ENCODE measurements at regions not wholly inside any gene's neighbourhood (a gene's known extent, or its start where the extent isn't known, plus 50 kb on each side); places are given as distances from the start of the nearest gene placed in this dataset.

- no peak overlapping the region for H2AFZ ChIP-seq (ENCODE audit: low read length)
- no peak overlapping the region for H3K56ac ChIP-seq (replicated peaks; ENCODE audit: insufficient read length, low read depth, low read length)
- no peak overlapping the region for H3K18ac ChIP-seq (ENCODE audit: extremely low read depth, low read length)
- no peak overlapping the region for H4K91ac ChIP-seq (replicated peaks; ENCODE audit: insufficient read length, low read length)
- H4K20me1 ChIP-seq (replicated peaks in 1 of 2; ENCODE audit: control insufficient read depth in 1 of 2, insufficient read depth in 2 of 2, low read length in 2 of 2): no peaks in the 10 kb centered on the region
- TF ChIP-seq RNF2 (IDR thresholded peaks at IDR 0.05; ENCODE audit: borderline replicate concordance, low read depth, low read length, missing control alignments, poor library complexity, severe bottlenecking): no peak
- no peak for TF ChIP-seq SP1 (IDR thresholded peaks at IDR 0.05; ENCODE audit: low read depth, low read length)
- no peak for TF ChIP-seq HDAC6 (IDR thresholded peaks at IDR 0.05; ENCODE audit: low read depth, low read length)
- TF ChIP-seq RXRA (IDR thresholded peaks at IDR 0.05; ENCODE audit: insufficient read depth, low read depth, low read length): no peak
- TF ChIP-seq ZNF274 (IDR thresholded peaks at IDR 0.05; ENCODE audit: borderline replicate concordance, extremely low read depth, low read length): no peak
- TF ChIP-seq TCF12 (IDR thresholded peaks at IDR 0.05; ENCODE audit: low read depth, low read length): no peak
- H3K79me1 ChIP-seq (ENCODE audit: low read depth, low read length): no peaks in the 10 kb centered on the region
- H3K27ac ChIP-seq (ENCODE audit: low read depth, low read length): no peak overlapping the region
- no peak overlapping the region for H3K4me2 ChIP-seq (ENCODE audit: insufficient read depth in 1 of 2, low read depth in 2 of 2, low read length in 2 of 2)
- FAIRE-seq: no peak
- H3K27me3 ChIP-seq (replicated peaks in 1 of 4; ENCODE audit: control insufficient read depth in 3 of 4, extremely low read depth in 1 of 4, insufficient read depth in 3 of 4, low read length in 3 of 4): no peaks in the 10 kb centered on the region
- WGBS, 2 experiments (ENCODE audit: extremely low coverage in 1 of 2, insufficient coverage in 1 of 2, insufficient read length in 1 of 2, insufficient replicate concordance in 2 of 2, low coverage in 1 of 2, low lambda C conversion rate in 2 of 2, missing lambda C conversion rate in 1 of 2): 92% methylated on average over 1 of the region's 1 CpG; no CpG with 5 or more reads in 1 of the 2 experiments
- H3K79me2 ChIP-seq (ENCODE audit: control insufficient read depth in 1 of 2, insufficient read depth in 2 of 2, low read length in 2 of 2): no peaks in the 10 kb centered on the region
- H3K14ac ChIP-seq (ENCODE audit: insufficient read length): no peak overlapping the region
- no peak overlapping the region for H3K23ac ChIP-seq (ENCODE audit: insufficient read length)
- no peak for DNase-seq (ENCODE audit: low read depth in 1 of 2, low spot score in 2 of 2)
- ChIA-PET POLR2A (ENCODE audit: partially characterized antibody) (no interaction called here), CTCF (ENCODE audit: partially characterized antibody) (interaction anchor here (0.6 to 1.2 kb wide), 2 partner anchors 107 to 157 kb away, joined by 3 read pairs; no protein-coding TSS in a partner anchor)
- no peak overlapping the region for H4K8ac ChIP-seq (ENCODE audit: extremely low read depth, insufficient read depth, low read length)
- no peaks in the 10 kb centered on the region for H3K23me2 ChIP-seq (ENCODE audit: low read depth, low read length)
- H2AK5ac ChIP-seq (ENCODE audit: low read depth, low read length): no peak overlapping the region
- H3K4ac ChIP-seq (replicated peaks; ENCODE audit: insufficient read length, low read depth, low read length): no peak overlapping the region
- no peak overlapping the region for H2BK5ac ChIP-seq (ENCODE audit: low read depth, low read length)
- no peak overlapping the region for H2BK15ac ChIP-seq (ENCODE audit: low read length)
- H3K4me3 ChIP-seq (ENCODE audit: extremely low read depth in 1 of 4, insufficient read depth in 2 of 4, low read depth in 3 of 4, low read length in 4 of 4): no peak overlapping the region
- H4K5ac ChIP-seq (ENCODE audit: insufficient read length, low read depth, low read length): no peak overlapping the region
- H2BK120ac ChIP-seq (replicated peaks; ENCODE audit: low read depth, low read length): no peak overlapping the region
- no peak overlapping the region for H2BK12ac ChIP-seq (ENCODE audit: low read depth, low read length)
- H3K4me1 ChIP-seq (replicated peaks in 1 of 4; ENCODE audit: control insufficient read depth in 3 of 4, insufficient read depth in 4 of 4, low read length in 3 of 4): no peaks in the 10 kb centered on the region
- H3K9me3 ChIP-seq (ENCODE audit: insufficient read depth in 2 of 2, low read depth in 1 of 2, low read length in 1 of 2): no peaks in the 10 kb centered on the region
- no peak overlapping the region for H3K9ac ChIP-seq (replicated peaks in 1 of 4; ENCODE audit: extremely low read depth in 1 of 4, low read depth in 3 of 4, low read length in 3 of 4)
- no peaks in the 10 kb centered on the region for H3K36me3 ChIP-seq (ENCODE audit: control insufficient read depth in 2 of 4, insufficient read depth in 4 of 4, low read length in 3 of 4)
- H2BK20ac ChIP-seq (ENCODE audit: low read length): no peak overlapping the region
These were observed 509.0 kb downstream of the BCL11A start for GRCh38 chr2:60044484-60044883.
